Transverse colon (tissue), 4 donors: ENCODE measurements at regions not wholly inside any gene's neighbourhood (a gene's known extent, or its start where the extent isn't known, plus 50 kb on each side); places are given as distances from the start of the nearest gene placed in this dataset.

Experiments used
- DNase-seq: peaks from one replicate; pipeline ENCODE4 v3.0.0-alpha.2; 2019
- H3K27ac ChIP-seq, 4 donors: fragments of 200-600 bp; sonication (generic); 2 replicates each; pipeline ENCODE4 v1.5.1; 2016 to 2018; ENCODE audit warnings: inconsistent platforms in 4 of 4
- H3K27me3 ChIP-seq: fragments of 200-600 bp; sonication (generic); 2 replicates; pipeline ENCODE4 v1.5.1; 2017; ENCODE audit warnings: inconsistent platforms
- H3K36me3 ChIP-seq, 4 donors: fragments of 200-600 bp; sonication (generic); 2 replicates each; pipeline ENCODE4 v1.5.1; 2017 to 2019; ENCODE audit warnings: inconsistent platforms in 4 of 4
- H3K4me1 ChIP-seq, 4 donors: fragments of 200-600 bp; sonication (generic); 2 replicates each; pipeline ENCODE4 v1.5.1; 2017 to 2020; ENCODE audit warnings: inconsistent platforms in 4 of 4
- H3K4me3 ChIP-seq, 4 donors: fragments of 200-600 bp; sonication (generic); 1 replicate in 1 of 4; 2 replicates in 3 of 4; pipeline versions ENCODE4 v1.5.1 to v1.6.1; 2017 to 2019; ENCODE audit warnings: inconsistent platforms in 4 of 4
- H3K9me3 ChIP-seq, 2 donors: fragments of 200-600 bp; sonication (generic); 2 replicates each; pipeline ENCODE4 v1.5.1; 2017 to 2019; ENCODE audit warnings: inconsistent platforms in 2 of 2
- EP300 ChIP-seq: sonication (generic); formaldehyde crosslinking; IDR thresholded peaks from one replicate; pipeline ENCODE4 v1.6.1; 2017; ENCODE audit warnings: antibody characterized with exemption, low read depth
- POLR2A ChIP-seq: fragments of 450-650 bp; IDR thresholded peaks from one replicate; pipeline ENCODE4 v1.6.1; 2016; ENCODE audit warnings: antibody characterized with exemption, mild to moderate bottlenecking, moderate library complexity
- POLR2AphosphoS5 ChIP-seq, 3 donors: sonication (generic); formaldehyde crosslinking; IDR thresholded peaks; one replicate each; pipeline ENCODE4 v1.6.1; 2016; ENCODE audit warnings: antibody characterized with exemption in 3 of 3
- WGBS, 2 donors: methylation state at CpG; one replicate each; pipeline ENCODE4 v1.1.5; 2018; ENCODE audit warnings: low coverage in 1 of 2; 5-methylcytosine and 5-hydroxymethylcytosine counted together
- in situ Hi-C, 4 donors: fragments of 200-750 bp; cut with MboI; loops; one replicate each; pipeline versions ENCODE4 v1.15.0 to v1.15.1; 2017; ENCODE audit warnings: low sequenced_read_pairs in 3 of 4, low pct_ligation_motif_present in 1 of 4, low pct_unique_long_range_greater_than_20kb in 1 of 4
- intact Hi-C: fragments of 100-400 bp; cut with DNase I; formaldehyde crosslinking; loops from one replicate; pipeline ENCODE4 v1.15.1; 2023; ENCODE audit warnings: low total_unique reads
- TF ChIP-seq, protein P1 (sequence below), 5 experiments: fragments of 200-600 bp in 3 of 5; fragments of 450-650 bp in 2 of 5; sonication (generic) in 3 of 5; IDR thresholded peaks; 1 replicate in 2 of 5; 2 replicates in 3 of 5; pipeline ENCODE4 v1.5.1; 2016 to 2017; ENCODE audit warnings: antibody characterized with exemption in 5 of 5, inconsistent platforms in 3 of 5, mild to moderate bottlenecking in 2 of 5, moderate library complexity in 1 of 5

- no peaks in the 10 kb centered on the region for H3K4me1 ChIP-seq
- H3K27ac ChIP-seq: no peak overlapping the region
- H3K9me3 ChIP-seq: no peaks in the 10 kb centered on the region
- intact Hi-C loops: no loop called here
- DNase-seq: no peak
- no peaks in the 10 kb centered on the region for H3K27me3 ChIP-seq
- H3K4me3 ChIP-seq: no peak overlapping the region
- in situ Hi-C loops: no loop called here
- 40 to 58% methylated on average over 2 to 3 of the region's 3 CpGs for WGBS, 2 donors
- TF ChIP-seq EP300 (no peak), POLR2A (no peak), POLR2AphosphoS5 (IDR thresholded peaks at IDR 0.05) (no peak)
- TF ChIP-seq, protein P1, sequence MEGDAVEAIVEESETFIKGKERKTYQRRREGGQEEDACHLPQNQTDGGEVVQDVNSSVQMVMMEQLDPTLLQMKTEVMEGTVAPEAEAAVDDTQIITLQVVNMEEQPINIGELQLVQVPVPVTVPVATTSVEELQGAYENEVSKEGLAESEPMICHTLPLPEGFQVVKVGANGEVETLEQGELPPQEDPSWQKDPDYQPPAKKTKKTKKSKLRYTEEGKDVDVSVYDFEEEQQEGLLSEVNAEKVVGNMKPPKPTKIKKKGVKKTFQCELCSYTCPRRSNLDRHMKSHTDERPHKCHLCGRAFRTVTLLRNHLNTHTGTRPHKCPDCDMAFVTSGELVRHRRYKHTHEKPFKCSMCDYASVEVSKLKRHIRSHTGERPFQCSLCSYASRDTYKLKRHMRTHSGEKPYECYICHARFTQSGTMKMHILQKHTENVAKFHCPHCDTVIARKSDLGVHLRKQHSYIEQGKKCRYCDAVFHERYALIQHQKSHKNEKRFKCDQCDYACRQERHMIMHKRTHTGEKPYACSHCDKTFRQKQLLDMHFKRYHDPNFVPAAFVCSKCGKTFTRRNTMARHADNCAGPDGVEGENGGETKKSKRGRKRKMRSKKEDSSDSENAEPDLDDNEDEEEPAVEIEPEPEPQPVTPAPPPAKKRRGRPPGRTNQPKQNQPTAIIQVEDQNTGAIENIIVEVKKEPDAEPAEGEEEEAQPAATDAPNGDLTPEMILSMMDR (IDR thresholded peaks at IDR 0.05): no peak
- H3K36me3 ChIP-seq: no peaks in the 10 kb centered on the region
Measured at GRCh38 chr13:38419312-38419873, 69.7 kb downstream of the UFM1 start.

- Histone ChIP-seq H3K9me3 (no peaks in the 10 kb centered on the region), H3K27me3 (no peaks in the 10 kb centered on the region), H3K4me3 (no peak overlapping the region), H3K4me1 (no peaks in the 10 kb centered on the region), H3K27ac (no peak overlapping the region), H3K36me3 (no peaks in the 10 kb centered on the region)
- no peak for DNase-seq
- TF ChIP-seq POLR2A (no peak), POLR2AphosphoS5 (IDR thresholded peaks at IDR 0.05) (no peak), EP300 (no peak)
- TF ChIP-seq, protein P1 (IDR thresholded peaks at IDR 0.05): no peak
- WGBS, 2 donors: 93 to 100% methylated on average over 5 of the region's 5 CpGs
- intact Hi-C loops: no loop called here
- in situ Hi-C loops: no loop called here
Measured at GRCh38 chr13:38421590-38422560, 72.2 kb downstream of the UFM1 start.

- Histone ChIP-seq H3K9me3 (no peaks in the 10 kb centered on the region), H3K4me3 (no peak overlapping the region), H3K27me3 (no peaks in the 10 kb centered on the region), H3K36me3 (no peaks in the 10 kb centered on the region), H3K27ac (no peak overlapping the region), H3K4me1 (no peaks in the 10 kb centered on the region)
- WGBS, 2 donors: 85 to 88% methylated on average over 1 of the region's 1 CpG
- intact Hi-C loops: no loop called here
- in situ Hi-C loops: no loop called here
- no peak for TF ChIP-seq POLR2AphosphoS5 (IDR thresholded peaks at IDR 0.05)
- TF ChIP-seq POLR2A: no peak
- TF ChIP-seq, protein P1 (IDR thresholded peaks at IDR 0.05): no peak
- TF ChIP-seq EP300: no peak
- no peak for DNase-seq
Measured at GRCh38 chr13:38429916-38430315, 80.3 kb downstream of the UFM1 start.

DNA sequence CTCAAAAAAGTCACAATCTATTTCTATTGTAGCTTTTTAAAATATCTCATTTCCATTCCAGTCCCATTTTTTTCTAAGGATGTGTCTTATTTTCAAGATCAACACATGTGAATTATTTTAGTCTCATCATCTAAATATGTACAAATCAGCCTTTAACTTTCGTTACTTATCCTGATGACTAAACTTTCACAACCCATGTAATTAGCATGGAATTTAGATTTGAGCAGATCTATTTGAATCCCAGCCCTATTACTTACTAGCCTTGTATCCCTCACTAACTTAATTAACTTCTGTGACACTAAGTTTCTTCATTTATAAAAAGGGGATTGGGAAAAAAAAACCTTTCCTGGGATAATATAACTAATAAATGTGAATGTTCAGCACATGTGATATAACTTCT is 81.1 kb downstream of the UFM1 start:
- H3K27me3 ChIP-seq: no peaks in the 10 kb centered on the region
- H3K27ac ChIP-seq: no peak overlapping the region
- no peaks in the 10 kb centered on the region for H3K36me3 ChIP-seq
- H3K4me1 ChIP-seq: no peaks in the 10 kb centered on the region
- WGBS, 2 donors: 66 to 77% methylated on average over 1 of the region's 1 CpG
- in situ Hi-C loops (no loop called here), intact Hi-C loops (no loop called here)
- H3K9me3 ChIP-seq: no peaks in the 10 kb centered on the region
- H3K4me3 ChIP-seq: no peak overlapping the region
- TF ChIP-seq POLR2A (no peak), EP300 (no peak), POLR2AphosphoS5 (IDR thresholded peaks at IDR 0.05) (no peak)
- TF ChIP-seq, protein P1 (IDR thresholded peaks at IDR 0.05): no peak
- DNase-seq: no peak
